Keratinocyte (primary cell): ENCODE measurements at regions not wholly inside any gene's neighbourhood (a gene's known extent, or its start where the extent isn't known, plus 50 kb on each side); places are given as distances from the start of the nearest gene placed in this dataset.

Experiments used
- CTCF ChIP-seq, 3 experiments: IDR thresholded peaks in 1 of 3; conservative IDR thresholded peaks in 1 of 3; optimal IDR thresholded peaks in 1 of 3; 2 replicates in 2 of 3; 3 replicates in 1 of 3; pipeline versions ENCODE3 to v1.5.1; 2011; ENCODE audit warnings: low read length in 3 of 3, mild to moderate bottlenecking in 3 of 3, moderate library complexity in 2 of 3, control low read depth in 1 of 3, inconsistent platforms in 1 of 3; ENCODE audit not compliant: insufficient read depth in 2 of 3; ENCODE audit errors: extremely low read depth in 1 of 3
- EZH2 ChIP-seq: IDR thresholded peaks from one replicate; pipeline ENCODE4 v1.6.1; 2012; ENCODE audit warnings: inconsistent platforms, mild to moderate bottlenecking, low read length, moderate library complexity

- TF ChIP-seq CTCF (optimal IDR thresholded peaks at IDR 0.05 in 1 of 3, IDR thresholded peaks at IDR 0.05 in 1 of 3, conservative IDR thresholded peaks at IDR 0.05 in 1 of 3; ENCODE audit: extremely low read depth in 1 of 3, insufficient read depth in 2 of 3, low read length in 3 of 3) (no peak), EZH2 (no peak)
Observed at GRCh38 chr2:21770787-21771186, 647.0 kb downstream of the TDRD15 start.
